Tibial nerve (tissue), 4 donors: ENCODE measurements at regions not wholly inside any gene's neighbourhood (a gene's known extent, or its start where the extent isn't known, plus 50 kb on each side); places are given as distances from the start of the nearest gene placed in this dataset.
A peak's percentile ranks its signal among the peaks of the same experiment; 100 is the strongest.

Experiments
- DNase-seq, 2 donors: peaks; one replicate each; pipeline ENCODE4 v3.0.0-alpha.2; 2019; ENCODE audit warnings: low spot score in 2 of 2
- H3K27ac ChIP-seq, 4 donors: fragments of 200-600 bp; sonication (generic) in 3 of 4; one replicate each; pipeline ENCODE4 v1.5.1; 2017 to 2019; ENCODE audit warnings: mild to moderate bottlenecking in 1 of 4
- H3K27me3 ChIP-seq, 2 donors: fragments of 200-600 bp; sonication (generic) in 1 of 2; one replicate each; pipeline versions ENCODE4 v1.5.1 to v1.6.0; 2017 to 2019
- H3K36me3 ChIP-seq, 3 donors: fragments of 200-600 bp; sonication (generic); one replicate each; pipeline ENCODE4 v1.5.1; 2018 to 2019
- H3K4me1 ChIP-seq, 4 donors: fragments of 200-600 bp; sonication (generic) in 3 of 4; one replicate each; pipeline ENCODE4 v1.5.1; 2017 to 2019
- H3K4me3 ChIP-seq, 4 donors: fragments of 200-600 bp; sonication (generic) in 3 of 4; one replicate each; pipeline ENCODE4 v1.5.1; 2017 to 2019; ENCODE audit warnings: mild to moderate bottlenecking in 1 of 4, moderate library complexity in 1 of 4
- H3K9me3 ChIP-seq, 4 donors: fragments of 200-600 bp; sonication (generic) in 3 of 4; one replicate each; pipeline ENCODE4 v1.5.1; 2017 to 2019
- CTCF ChIP-seq, 5 experiments: fragments of 200-600 bp in 3 of 5; fragments of 450-650 bp in 2 of 5; sonication (generic) in 3 of 5; IDR thresholded peaks; one replicate each; pipeline ENCODE4 v1.5.1; 2016 to 2019; ENCODE audit warnings: antibody characterized with exemption in 5 of 5, mild to moderate bottlenecking in 3 of 5, moderate library complexity in 2 of 5
- EP300 ChIP-seq, 2 donors: sonication (generic); formaldehyde crosslinking; IDR thresholded peaks; one replicate each; pipeline ENCODE4 v1.6.1; 2017; ENCODE audit warnings: antibody characterized with exemption in 2 of 2, mild to moderate bottlenecking in 1 of 2
- POLR2A ChIP-seq, 2 donors: fragments of 450-650 bp; IDR thresholded peaks; one replicate each; pipeline ENCODE4 v1.6.1; 2017; ENCODE audit warnings: antibody characterized with exemption in 2 of 2, mild to moderate bottlenecking in 2 of 2, moderate library complexity in 2 of 2
- WGBS, 2 donors: methylation state at CpG; one replicate each; pipeline ENCODE4 v1.1.5; 2018; 5-methylcytosine and 5-hydroxymethylcytosine counted together

DNA sequence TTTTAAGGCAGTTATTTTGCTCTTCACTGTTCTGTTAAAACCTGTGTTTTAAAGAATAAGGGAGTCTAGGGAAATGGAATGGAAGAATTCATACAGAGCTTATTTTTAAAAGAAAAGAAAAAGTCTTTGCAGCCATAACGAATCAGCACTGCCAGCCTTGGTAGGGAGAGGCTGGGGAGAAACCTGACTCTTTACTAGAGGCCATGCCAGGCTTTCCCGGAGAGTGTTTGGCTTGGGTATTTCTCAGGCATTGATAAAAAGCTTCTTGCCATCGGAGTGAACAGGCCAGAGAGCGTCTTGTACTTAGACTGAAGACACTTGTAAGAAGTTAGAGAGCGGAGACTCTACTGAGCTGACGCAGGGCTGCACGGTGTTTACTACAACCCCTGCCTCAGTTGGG is 72.7 kb upstream of the NFIL3 start:
- TF ChIP-seq POLR2A (IDR thresholded peaks at IDR 0.05) (no peak), EP300 (IDR thresholded peaks at IDR 0.05) (no peak)
- no peak overlapping the region for H3K4me3 ChIP-seq
- no peaks in the 10 kb centered on the region for H3K27me3 ChIP-seq
- peaks cover 0 to 13% (median 2%) of the 10 kb centered on the region in 4 donors for H3K4me1 ChIP-seq
- H3K36me3 ChIP-seq = no peaks in the 10 kb centered on the region
- peak overlapping the region in 1 of 4 donors; percentile 67 for H3K27ac ChIP-seq
- H3K9me3 ChIP-seq = no peaks in the 10 kb centered on the region
- DNase-seq = no peak
- WGBS, 2 donors = 80 to 87% methylated on average over 7 of the region's 7 CpGs

DNA sequence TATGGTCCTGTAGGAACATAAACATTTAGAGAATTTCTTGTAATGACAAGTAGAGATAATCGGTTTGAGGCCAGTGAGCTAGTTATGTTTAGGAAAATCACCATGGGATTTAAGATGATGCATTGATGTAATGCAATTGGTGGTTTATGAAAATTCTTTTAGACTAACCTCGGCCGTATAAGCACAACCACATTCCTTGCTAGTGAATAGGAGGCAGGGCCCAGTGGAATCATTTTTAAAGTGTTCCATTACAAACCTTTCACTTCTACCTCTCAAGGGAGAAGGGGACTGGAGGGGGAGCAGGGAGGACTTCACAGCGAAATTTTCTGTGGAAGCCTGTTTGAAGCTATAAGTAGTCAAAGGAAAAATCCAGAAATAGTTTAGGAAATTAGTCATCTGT is 71.8 kb upstream of the NFIL3 start:
- DNase-seq = no peak
- Histone ChIP-seq H3K4me1 (peaks cover 0 to 13% (median 2%) of the 10 kb centered on the region in 4 donors), H3K9me3 (no peaks in the 10 kb centered on the region), H3K4me3 (no peak overlapping the region), H3K27ac (peak overlapping the region in 1 of 4 donors; percentile 67), H3K27me3 (no peaks in the 10 kb centered on the region), H3K36me3 (no peaks in the 10 kb centered on the region)
- TF ChIP-seq POLR2A (IDR thresholded peaks at IDR 0.05) (no peak), CTCF (IDR thresholded peaks at IDR 0.05) (no peak), EP300 (IDR thresholded peaks at IDR 0.05) (no peak)
- WGBS, 2 donors = 30 to 41% methylated on average over 4 of the region's 4 CpGs

- Histone ChIP-seq H3K27ac (peak overlapping the region in 1 of 4 donors; percentile 67), H3K27me3 (no peaks in the 10 kb centered on the region)
- no peak for DNase-seq
Observed at GRCh38 chr9:91494751-91495150, 71.1 kb upstream of the NFIL3 start.

DNA sequence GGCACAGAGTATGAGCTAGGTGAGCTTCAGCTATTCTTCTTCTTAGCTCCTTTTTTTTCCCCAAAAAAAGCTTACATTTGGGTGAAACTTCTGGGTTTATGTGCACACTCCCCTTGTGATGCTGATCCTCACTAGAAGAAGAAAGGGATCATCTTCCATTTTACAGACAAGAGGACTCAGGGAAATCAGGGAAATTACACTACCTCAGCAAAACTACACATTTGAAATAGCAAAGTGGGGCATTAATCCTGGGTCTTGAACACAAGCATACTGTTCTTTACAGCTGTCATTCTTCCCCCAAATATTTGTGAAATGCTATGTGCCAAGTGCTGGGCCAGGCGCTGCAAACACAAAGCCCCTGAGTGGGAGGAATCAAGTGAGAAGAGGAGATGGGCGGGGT is 68.6 kb upstream of the NFIL3 start:
- no peaks in the 10 kb centered on the region for H3K27me3 ChIP-seq
- no peak for DNase-seq
- TF ChIP-seq CTCF (IDR thresholded peaks at IDR 0.05) (no peak), EP300 (IDR thresholded peaks at IDR 0.05) (no peak), POLR2A (IDR thresholded peaks at IDR 0.05) (no peak)
- peaks cover 0 to 13% (median 2%) of the 10 kb centered on the region in 4 donors for H3K4me1 ChIP-seq
- no peaks in the 10 kb centered on the region for H3K36me3 ChIP-seq
- H3K4me3 ChIP-seq = no peak overlapping the region
- no peaks in the 10 kb centered on the region for H3K9me3 ChIP-seq
- 60 to 70% methylated on average over 2 of the region's 2 CpGs for WGBS, 2 donors
- H3K27ac ChIP-seq = no peak overlapping the region

More at GRCh38 chr9:91494751-91495150, 71.1 kb upstream of the NFIL3 start:
- TF ChIP-seq EP300 (IDR thresholded peaks at IDR 0.05) (no peak), CTCF (IDR thresholded peaks at IDR 0.05) (no peak), POLR2A (IDR thresholded peaks at IDR 0.05) (no peak)
- Histone ChIP-seq H3K4me1 (peaks cover 0 to 13% (median 2%) of the 10 kb centered on the region in 4 donors), H3K4me3 (no peak overlapping the region), H3K36me3 (no peaks in the 10 kb centered on the region), H3K9me3 (no peaks in the 10 kb centered on the region)
- WGBS, 2 donors = 44 to 46% methylated on average over 3 of the region's 3 CpGs

DNA sequence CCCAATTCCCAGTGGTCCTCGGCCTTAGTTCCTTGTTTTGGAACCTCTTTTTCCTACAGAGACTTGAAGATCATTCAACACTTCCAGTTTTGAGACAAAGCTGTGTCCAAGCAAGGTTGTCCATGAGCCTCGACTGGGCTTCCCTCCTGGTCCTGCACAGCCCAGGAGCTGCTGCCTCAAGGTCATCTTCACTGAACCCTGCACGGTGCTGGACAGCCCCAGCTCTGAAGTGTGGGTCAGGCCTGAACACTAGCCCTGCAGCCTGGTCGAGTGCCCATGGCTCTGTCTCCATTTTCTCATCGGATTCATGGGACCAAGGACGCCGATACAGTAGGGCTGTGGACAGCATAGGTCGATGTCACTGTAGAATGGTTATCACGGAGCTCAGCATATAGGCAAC is 68.0 kb upstream of the NFIL3 start:
- H3K4me3 ChIP-seq = no peak overlapping the region
- no peaks in the 10 kb centered on the region for H3K36me3 ChIP-seq
- DNase-seq = no peak
- no peaks in the 10 kb centered on the region for H3K9me3 ChIP-seq
- TF ChIP-seq CTCF (IDR thresholded peaks at IDR 0.05) = no peak
- TF ChIP-seq EP300 (IDR thresholded peaks at IDR 0.05) = no peak
- no peak for TF ChIP-seq POLR2A (IDR thresholded peaks at IDR 0.05)
- 86 to 94% methylated on average over 9 of the region's 9 CpGs for WGBS, 2 donors
- no peaks in the 10 kb centered on the region for H3K27me3 ChIP-seq
- peaks cover 0 to 13% (median 2%) of the 10 kb centered on the region in 4 donors for H3K4me1 ChIP-seq
- H3K27ac ChIP-seq = peak overlapping the region in 1 of 4 donors; percentile 36
